Islet precursor cell (in vitro differentiated cells): ENCODE measurements at regions not wholly inside any gene's neighbourhood (a gene's known extent, or its start where the extent isn't known, plus 50 kb on each side); places are given as distances from the start of the nearest gene placed in this dataset.

ENCODE experiments used
- DNase-seq: peaks from one replicate; pipeline ENCODE4 v3.0.0-alpha.2; 2018

GRCh38 chr4:28354880-28355656, 1494.4 kb downstream of the STIM2 start:
- DNase-seq, result no peak

GRCh38 chr4:28357990-28358389, 1497.3 kb downstream of the STIM2 start:
- DNase-seq, result peak; percentile 60

- DNase-seq, result no peak
Measured at GRCh38 chr4:28358606-28359005, 1498.0 kb downstream of the STIM2 start.

GRCh38 chr4:28360681-28361080, 1500.0 kb downstream of the STIM2 start:
- no peak for DNase-seq

GRCh38 chr4:28362169-28362568, 1501.5 kb downstream of the STIM2 start:
- DNase-seq, result no peak

- DNase-seq, result no peak
Measured at GRCh38 chr4:28369499-28369898, 1508.9 kb downstream of the STIM2 start.

GRCh38 chr4:28373191-28373590, 1512.5 kb downstream of the STIM2 start:
- DNase-seq, result no peak

GRCh38 chr4:28373601-28374000, 1513.0 kb downstream of the STIM2 start:
- no peak for DNase-seq

- no peak for DNase-seq
Measured at GRCh38 chr4:28378109-28378830, 1517.6 kb downstream of the STIM2 start.

- no peak for DNase-seq
Measured at GRCh38 chr4:28385801-28386200, 1525.2 kb downstream of the STIM2 start.

GRCh38 chr4:28386776-28387175, 1526.1 kb downstream of the STIM2 start:
- no peak for DNase-seq

- no peak for DNase-seq
Measured at GRCh38 chr4:28388471-28388870, 1527.8 kb downstream of the STIM2 start.

- no peak for DNase-seq
Measured at GRCh38 chr4:28391877-28392276, 1531.2 kb downstream of the STIM2 start.

- no peak for DNase-seq
Measured at GRCh38 chr4:28402751-28403150, 1542.1 kb downstream of the STIM2 start.

- DNase-seq, result no peak
Measured at GRCh38 chr4:28421221-28421620, 1560.6 kb downstream of the STIM2 start.

- DNase-seq, result no peak
Measured at GRCh38 chr4:28426251-28426650, 1565.6 kb downstream of the STIM2 start.

- DNase-seq, result no peak
Measured at GRCh38 chr4:28427306-28428085, 1566.9 kb downstream of the STIM2 start.

- DNase-seq, result no peak
Measured at GRCh38 chr4:28432348-28433025, 1571.8 kb downstream of the STIM2 start.

GRCh38 chr4:28435314-28435713, 1574.7 kb downstream of the STIM2 start:
- no peak for DNase-seq

GRCh38 chr4:28436191-28437080, 1575.8 kb downstream of the STIM2 start:
- no peak for DNase-seq

- no peak for DNase-seq
Measured at GRCh38 chr4:28443371-28443770, 1582.7 kb downstream of the STIM2 start.
